Activated B cell treated with CpG ODN at 0.5 μM for 24 hours (primary cell): ENCODE measurements at regions not wholly inside any gene's neighbourhood (a gene's known extent, or its start where the extent isn't known, plus 50 kb on each side); places are given as distances from the start of the nearest gene placed in this dataset.

Experiments
- ATAC-seq: fragments of 200-7000 bp; cut with Tn5 transposase; one replicate; pipeline ENCODE4 v1.10.0; 2021; ENCODE audit warnings: low read depth, mild to moderate bottlenecking, moderate library complexity
- CTCF ChIA-PET: fragments of 350-600 bp; sonication (Branson Sonifier 250); formaldehyde crosslinking; loops from one replicate; lab custom pipeline; 2021; ENCODE audit warnings: antibody characterized with exemption; lab: Charles Lee
- POLR2A ChIA-PET: fragments of 350-600 bp; sonication (Branson Sonifier 250); formaldehyde crosslinking; loops from one replicate; lab custom pipeline; 2021; ENCODE audit warnings: antibody characterized with exemption; lab: Charles Lee
- DNase-seq: peaks from one replicate; pipeline ENCODE4 v3.0.0; 2022
- H3K27ac Mint-ChIP-seq: one replicate; pipeline ENCODE4 v1.8.0; 2020; ENCODE audit warnings: mixed read lengths
- H3K27me3 Mint-ChIP-seq: one replicate; pipeline ENCODE4 v1.8.0; 2021; ENCODE audit warnings: mixed read lengths
- H3K36me3 Mint-ChIP-seq: one replicate; pipeline ENCODE4 v1.8.0; 2021; ENCODE audit warnings: low read depth, mixed read lengths
- H3K4me1 Mint-ChIP-seq: one replicate; pipeline ENCODE4 v1.8.0; 2021; ENCODE audit warnings: mixed read lengths
- H3K4me3 Mint-ChIP-seq: one replicate; pipeline ENCODE4 v1.8.0; 2020; ENCODE audit warnings: mild to moderate bottlenecking, mixed read lengths
- H3K9me3 Mint-ChIP-seq: one replicate; pipeline ENCODE4 v1.8.0; 2020; ENCODE audit warnings: mixed read lengths
- CTCF ChIP-seq: fragments of 200-600 bp; IDR thresholded peaks from one replicate; pipeline ENCODE4 v1.8.0; 2022; ENCODE audit warnings: antibody characterized with exemption, mild to moderate bottlenecking
- intact Hi-C: fragments of 100-400 bp; cut with micrococcal nuclease; formaldehyde crosslinking; loops from one replicate; pipeline ENCODE4 v1.15.1; 2024

GRCh38 chr4:132317923-132318322 lies 831.2 kb upstream of the PCDH10 start:
- no peak for TF ChIP-seq CTCF
- ChIA-PET CTCF (no interaction called here), POLR2A (no interaction called here)
- no peak overlapping the region for H3K4me3 Mint-ChIP-seq
- H3K27me3 Mint-ChIP-seq = no peaks in the 10 kb centered on the region
- no peak for DNase-seq
- no peaks in the 10 kb centered on the region for H3K9me3 Mint-ChIP-seq
- intact Hi-C loops = no loop called here
- no peak for ATAC-seq
- H3K4me1 Mint-ChIP-seq = no peaks in the 10 kb centered on the region
- no peaks in the 10 kb centered on the region for H3K36me3 Mint-ChIP-seq
- H3K27ac Mint-ChIP-seq = no peak overlapping the region

GRCh38 chr4:132328761-132329160 lies 820.3 kb upstream of the PCDH10 start:
- H3K4me3 Mint-ChIP-seq = no peak overlapping the region
- H3K27ac Mint-ChIP-seq = no peak overlapping the region
- no peak for TF ChIP-seq CTCF
- ChIA-PET POLR2A (no interaction called here), CTCF (no interaction called here)
- H3K9me3 Mint-ChIP-seq = peaks cover 2% of the 10 kb centered on the region
- no peak for DNase-seq
- no peak for ATAC-seq
- H3K27me3 Mint-ChIP-seq = no peaks in the 10 kb centered on the region
- intact Hi-C loops = no loop called here
- H3K4me1 Mint-ChIP-seq = no peaks in the 10 kb centered on the region
- no peaks in the 10 kb centered on the region for H3K36me3 Mint-ChIP-seq

GRCh38 chr4:132330994-132331393 lies 818.1 kb upstream of the PCDH10 start:
- POLR2A ChIA-PET = no interaction called here

GRCh38 chr4:132332932-132333723 lies 816.0 kb upstream of the PCDH10 start:
- ChIA-PET CTCF (no interaction called here), POLR2A (no interaction called here)
- no peak for ATAC-seq

More at GRCh38 chr4:132330994-132331393, 818.1 kb upstream of the PCDH10 start:
- no peaks in the 10 kb centered on the region for H3K4me1 Mint-ChIP-seq
- H3K36me3 Mint-ChIP-seq = no peaks in the 10 kb centered on the region
- intact Hi-C loops = no loop called here
- H3K4me3 Mint-ChIP-seq = no peak overlapping the region
- H3K9me3 Mint-ChIP-seq = no peaks in the 10 kb centered on the region
- DNase-seq (no peak), ATAC-seq (no peak)
- H3K27me3 Mint-ChIP-seq = no peaks in the 10 kb centered on the region
- CTCF ChIA-PET = no interaction called here
- no peak overlapping the region for H3K27ac Mint-ChIP-seq
- no peak for TF ChIP-seq CTCF

GRCh38 chr4:132333724-132334047 lies 815.4 kb upstream of the PCDH10 start:
- ChIA-PET CTCF (no interaction called here), POLR2A (no interaction called here)
- Mint-ChIP-seq H3K27me3 (no peaks in the 10 kb centered on the region), H3K9me3 (no peaks in the 10 kb centered on the region), H3K27ac (no peak overlapping the region), H3K36me3 (no peaks in the 10 kb centered on the region), H3K4me3 (no peak overlapping the region), H3K4me1 (no peaks in the 10 kb centered on the region)
- no peak for TF ChIP-seq CTCF
- no peak for ATAC-seq
- DNase-seq = no peak
- intact Hi-C loops = no loop called here

More at GRCh38 chr4:132332932-132333723, 816.0 kb upstream of the PCDH10 start:
- H3K9me3 Mint-ChIP-seq = no peaks in the 10 kb centered on the region
- no peak overlapping the region for H3K4me3 Mint-ChIP-seq
- intact Hi-C loops = no loop called here
- no peaks in the 10 kb centered on the region for H3K4me1 Mint-ChIP-seq
- H3K27ac Mint-ChIP-seq = no peak overlapping the region
- H3K36me3 Mint-ChIP-seq = no peaks in the 10 kb centered on the region
- no peaks in the 10 kb centered on the region for H3K27me3 Mint-ChIP-seq
- DNase-seq = no peak
- TF ChIP-seq CTCF = no peak
